ENCODE measurements at regions not wholly inside any gene's neighbourhood (a gene's known extent, or its start where the extent isn't known, plus 50 kb on each side); places are given as distances from the start of the nearest gene placed in this dataset.

GRCh38 chr2:123438251-123438650 lies 586.8 kb upstream of the CNTNAP5 start:
- TF ChIP-seq CTCF (IDR thresholded peaks at IDR 0.05) (no peak), SREBF2 (IDR thresholded peaks at IDR 0.05) (no peak), JUN (IDR thresholded peaks at IDR 0.05) (no peak), ESRRA (IDR thresholded peaks at IDR 0.05; ENCODE audit: borderline replicate concordance, low read length) (no peak), FOSL2 (IDR thresholded peaks at IDR 0.05) (no peak), FOSL2 (CRISPR knock-in tag; IDR thresholded peaks at IDR 0.05) (no peak), E2F6 (IDR thresholded peaks at IDR 0.05; ENCODE audit: borderline replicate concordance, low read depth) (no peak), POLR2A (IDR thresholded peaks at IDR 0.05; ENCODE audit: low read length) (no peak), RFX5 (IDR thresholded peaks at IDR 0.05) (no peak), CHD2 (IDR thresholded peaks at IDR 0.05; ENCODE audit: low read length, partially characterized antibody) (no peak), NR3C1 (IDR thresholded peaks at IDR 0.05) (no peak), TFCP2L1 (CRISPR knock-in tag; IDR thresholded peaks at IDR 0.05) (no peak)
